Skin epidermis (tissue), 12 donors: ENCODE measurements at regions not wholly inside any gene's neighbourhood (a gene's known extent, or its start where the extent isn't known, plus 50 kb on each side); places are given as distances from the start of the nearest gene placed in this dataset.
A peak's percentile ranks its signal among the peaks of the same experiment; 100 is the strongest.
"Not testable (repeated sequence)": the region's sequence is repeated elsewhere in the genome, so short reads cannot be mapped to it uniquely, and the experiment has no call there.

Source experiments
- H3K27ac ChIP-seq, 21 experiments: fragments of 200-600 bp; sonication (generic) in 11 of 21; one replicate each; pipeline ENCODE4 v1.5.0; 2020; ENCODE audit warnings: mild to moderate bottlenecking in 3 of 21, inconsistent platforms in 2 of 21, moderate library complexity in 2 of 21
- H3K4me3 ChIP-seq, 7 experiments: fragments of 200-600 bp; sonication (generic) in 2 of 7; one replicate each; pipeline ENCODE4 v1.5.0; 2020; ENCODE audit warnings: inconsistent platforms in 2 of 7, mild to moderate bottlenecking in 2 of 7, moderate library complexity in 1 of 7

- H3K4me3 ChIP-seq = no peak overlapping the region
- H3K27ac ChIP-seq = peak overlapping the region in 8 of 21 experiments; percentile 17 to 63 (median 39)
These were observed 86.7 kb downstream of the NCOR2 start for GRCh38 chr12:124480469-124481256.

DNA sequence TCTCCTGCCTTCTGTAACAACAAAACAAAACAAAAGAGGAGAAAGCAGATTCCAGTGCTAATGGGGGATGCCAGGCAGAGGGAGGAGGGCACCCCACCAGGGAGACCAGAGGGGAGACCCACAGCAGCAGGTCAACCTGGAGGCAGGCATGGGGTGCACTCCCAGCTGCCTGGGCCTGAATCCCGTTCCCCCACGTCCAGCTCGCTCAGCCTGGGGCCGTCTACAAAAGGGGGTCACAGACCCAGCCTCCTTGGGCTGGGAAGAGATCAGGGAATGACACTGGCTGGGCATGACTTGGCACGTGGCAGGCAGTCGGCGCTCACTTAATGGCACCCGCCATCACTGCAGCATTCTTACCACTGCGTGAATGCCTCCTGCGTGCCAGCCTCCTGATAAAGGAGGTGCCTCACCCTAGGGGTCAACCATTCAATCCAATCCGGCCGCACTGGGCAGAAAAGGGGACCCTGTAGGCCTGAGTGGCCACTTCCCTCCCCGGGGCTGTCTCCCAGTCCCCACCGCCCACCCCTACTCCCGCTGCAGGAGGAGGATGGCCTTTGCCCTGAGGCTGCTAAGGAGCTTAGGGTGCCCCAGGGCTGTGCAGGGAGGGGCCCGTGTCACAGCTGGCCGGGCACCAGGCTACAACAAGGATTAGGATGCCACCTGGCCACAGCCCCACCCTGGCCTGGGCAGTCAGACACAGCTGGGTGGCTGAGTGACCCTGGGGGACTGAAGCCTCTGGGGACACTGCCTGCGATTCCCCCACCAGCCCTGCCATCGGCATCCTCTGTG, 87.5 kb downstream of the NCOR2 start:
- H3K27ac ChIP-seq = peak overlapping the region in 7 of 21 experiments; percentile 1 to 63 (median 24)
- no peak overlapping the region for H3K4me3 ChIP-seq

DNA sequence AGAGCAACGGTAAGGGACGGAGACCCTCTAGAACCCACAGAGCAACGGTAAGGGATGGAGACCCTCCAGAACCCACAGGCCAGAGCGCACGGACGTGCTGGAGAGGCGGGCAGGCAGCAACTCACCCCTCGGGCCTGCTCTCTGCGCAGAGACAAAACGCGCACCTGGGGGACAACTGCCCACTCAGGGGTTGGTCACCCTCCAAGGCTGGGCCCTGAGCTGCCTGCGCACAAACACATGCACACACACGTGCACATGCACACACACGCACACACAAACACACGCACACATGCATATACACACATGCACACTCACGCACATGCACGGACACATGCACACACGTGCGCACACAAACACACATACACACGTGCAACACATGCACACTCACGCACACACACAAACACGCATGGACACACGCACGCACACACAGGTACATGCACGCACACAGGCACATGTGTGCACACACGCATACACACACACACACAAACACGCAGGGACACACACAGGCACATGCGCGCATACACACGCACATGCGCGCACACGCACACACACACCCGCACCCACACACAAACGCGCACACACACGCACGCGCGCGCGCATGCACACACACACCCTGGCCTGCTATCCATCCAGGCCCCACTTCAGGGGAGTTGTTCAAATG, 88.3 kb downstream of the NCOR2 start:
- H3K27ac ChIP-seq = no peak overlapping the region

DNA sequence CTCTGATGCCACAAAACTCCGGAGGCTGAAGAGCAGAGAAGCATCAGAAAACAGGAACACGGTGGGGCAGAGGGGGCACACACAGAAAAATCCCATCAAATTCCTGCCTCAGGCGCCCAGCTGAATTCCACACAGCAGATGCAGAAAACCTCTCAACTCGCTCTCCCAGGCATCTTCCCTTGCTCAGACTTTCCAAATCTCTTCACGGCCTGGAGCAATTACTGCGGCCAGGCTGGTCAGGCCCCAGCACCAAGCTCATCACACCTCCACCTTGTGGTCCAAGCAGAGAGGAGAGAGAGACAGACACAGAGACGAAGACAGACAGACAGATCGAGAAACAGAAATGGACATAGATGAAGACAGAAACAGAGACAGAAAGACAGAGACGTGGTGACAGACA, 89.0 kb downstream of the NCOR2 start:
- Histone ChIP-seq H3K27ac (no peak overlapping the region), H3K4me3 (no peak overlapping the region)

More for the DNA sequence above, 88.3 kb downstream of the NCOR2 start:
- H3K4me3 ChIP-seq = no peak overlapping the region

DNA sequence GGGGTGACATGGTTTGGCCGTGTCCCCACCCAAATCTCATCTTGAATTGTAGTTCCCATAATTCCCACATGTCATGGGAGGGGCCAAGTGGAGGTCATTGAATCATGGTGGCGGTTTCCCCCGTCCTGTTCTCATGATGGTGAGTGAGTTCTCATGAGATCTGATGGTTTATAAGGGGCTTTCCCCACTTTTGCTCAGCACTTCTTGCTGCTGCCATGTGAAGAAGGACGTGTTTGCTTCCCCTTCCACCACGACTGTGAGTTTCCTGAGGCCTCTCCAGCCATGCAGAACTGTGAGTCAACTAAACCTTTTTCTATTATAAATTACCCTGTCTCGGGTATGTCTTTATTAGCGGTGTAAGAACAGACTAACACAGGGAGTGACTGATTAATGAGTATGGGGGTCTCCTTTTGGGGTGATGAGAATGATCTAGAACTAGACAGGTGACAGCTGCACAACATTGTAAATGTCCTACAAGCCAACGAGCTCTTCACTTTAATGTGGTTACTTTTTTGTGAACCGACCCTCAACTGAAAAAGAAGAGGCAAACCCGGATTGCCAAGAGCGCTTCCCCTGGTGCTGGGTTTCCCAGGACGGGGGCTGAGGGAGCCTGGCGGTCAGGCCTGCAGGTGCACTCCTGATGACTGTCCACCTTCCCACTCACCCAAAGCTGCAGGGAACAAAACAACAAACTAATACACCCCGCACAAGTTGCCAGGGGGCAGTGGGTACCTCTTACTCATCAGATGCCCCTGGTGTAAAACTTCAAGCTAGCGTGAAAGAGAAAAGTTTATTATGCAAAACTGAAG, 90.1 kb downstream of the NCOR2 start:
- Histone ChIP-seq H3K4me3 (no peak overlapping the region), H3K27ac (no peak overlapping the region)

DNA sequence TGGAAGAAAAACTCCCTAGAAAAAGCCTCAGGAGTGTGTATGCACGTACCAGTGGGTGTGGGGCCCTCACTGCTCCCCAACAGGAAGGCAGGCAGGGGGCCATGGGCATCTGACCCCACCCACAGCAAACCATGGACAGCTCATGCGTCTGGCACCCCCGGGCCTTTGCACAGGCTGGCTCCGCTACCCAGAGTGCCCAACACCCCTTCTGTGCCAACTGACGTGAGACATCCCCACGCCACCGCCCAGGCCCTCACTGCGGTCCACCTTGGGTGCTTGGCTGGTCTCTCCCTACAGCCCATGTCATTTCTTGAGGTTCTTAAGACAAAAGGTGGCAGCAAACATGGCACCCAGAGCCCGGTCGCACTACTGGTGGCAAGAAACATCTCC, 91.4 kb downstream of the NCOR2 start:
- H3K27ac ChIP-seq = no peak overlapping the region
- no peak overlapping the region for H3K4me3 ChIP-seq

DNA sequence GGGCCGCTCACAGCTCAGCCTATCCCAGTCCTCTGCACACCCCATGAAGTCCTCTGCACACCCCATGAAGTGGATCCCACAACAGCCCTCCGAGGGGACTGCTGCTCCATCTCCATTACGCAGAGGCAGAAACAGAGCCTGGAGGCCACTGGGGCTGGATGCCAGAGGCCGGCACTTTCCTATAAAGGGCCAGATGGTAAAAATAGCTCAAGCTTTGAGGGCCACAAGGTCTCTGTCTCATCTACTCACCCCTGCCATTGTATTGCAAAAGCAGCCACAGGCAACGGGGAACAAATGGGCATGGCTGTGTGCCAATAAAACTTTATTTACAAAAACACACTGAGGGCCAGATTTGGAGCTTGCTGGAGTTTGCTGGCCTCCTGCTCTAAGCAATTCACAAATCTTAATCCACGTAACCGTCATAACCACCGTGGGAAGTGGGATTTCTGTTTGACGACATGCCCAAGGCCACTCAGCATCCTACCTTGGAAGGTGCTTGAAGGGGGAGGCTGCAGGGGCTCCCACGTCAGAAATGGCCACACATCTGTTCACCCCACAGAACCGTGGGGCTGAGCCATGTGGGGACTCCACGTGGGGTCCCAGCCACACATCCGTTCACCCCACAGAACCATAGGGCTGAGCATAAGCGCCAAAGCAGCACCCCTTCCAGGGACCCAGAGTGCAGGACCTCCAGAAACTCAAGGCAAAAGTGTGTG, 92.0 kb downstream of the NCOR2 start:
- Histone ChIP-seq H3K27ac (no peak overlapping the region), H3K4me3 (no peak overlapping the region)

DNA sequence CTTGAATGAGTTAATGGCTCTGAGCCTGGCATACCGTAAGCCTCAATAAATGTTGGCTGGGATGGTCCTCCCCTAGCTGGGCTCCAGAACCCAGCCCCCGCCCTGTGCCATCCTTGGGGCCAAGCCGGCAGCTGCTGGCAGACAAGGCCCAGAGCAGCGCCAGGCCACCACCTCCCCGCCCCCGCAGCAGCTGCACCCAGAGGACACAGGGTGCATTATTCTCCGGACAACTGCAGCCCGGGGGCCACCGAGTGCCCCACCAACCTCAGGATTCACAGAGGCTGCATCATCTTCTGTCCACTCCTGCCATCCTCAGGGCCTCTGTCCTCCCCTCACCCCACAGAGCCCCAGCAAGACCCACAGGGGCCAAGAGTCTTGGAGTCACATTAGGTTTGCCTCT, 92.7 kb downstream of the NCOR2 start:
- Histone ChIP-seq H3K27ac (peak overlapping the region in 2 of 21 experiments; percentile 13 to 21), H3K4me3 (no peak overlapping the region)

GRCh38 chr12:124472690-124473279, 94.6 kb downstream of the NCOR2 start:
- H3K27ac ChIP-seq = no peak overlapping the region
- no peak overlapping the region for H3K4me3 ChIP-seq

- Histone ChIP-seq H3K4me3 (no peak overlapping the region), H3K27ac (no peak overlapping the region)
These were observed 95.6 kb downstream of the NCOR2 start for GRCh38 chr12:124471828-124472227.

DNA sequence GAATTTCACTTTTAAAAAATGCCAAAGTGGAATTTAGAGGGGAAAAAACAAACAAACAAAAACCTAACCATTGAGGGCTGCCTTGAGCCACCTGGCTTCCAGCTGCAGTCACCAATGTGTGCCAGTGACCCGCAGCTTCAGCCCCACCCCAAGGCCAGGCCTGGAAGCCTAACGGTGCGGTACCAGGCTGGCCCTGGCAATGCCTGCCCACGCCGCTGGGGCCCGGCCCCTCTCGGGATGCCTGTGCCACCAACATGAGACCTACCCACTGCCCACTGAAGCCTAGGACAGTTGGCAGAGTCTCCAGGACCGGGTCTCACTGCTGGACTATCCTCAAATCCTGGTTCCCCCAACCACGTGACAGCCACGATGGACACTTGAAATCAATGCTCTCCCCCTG, 96.6 kb downstream of the NCOR2 start:
- peak overlapping the region in 2 of 21 experiments; percentile 1 to 3 for H3K27ac ChIP-seq
- H3K4me3 ChIP-seq = no peak overlapping the region

- no peak overlapping the region for H3K27ac ChIP-seq
- no peak overlapping the region for H3K4me3 ChIP-seq
These were observed 97.3 kb downstream of the NCOR2 start for GRCh38 chr12:124470139-124470538.

- Histone ChIP-seq H3K4me3 (no peak overlapping the region), H3K27ac (peak overlapping the region in 2 of 21 experiments; percentile 39 to 42)
These were observed 98.1 kb downstream of the NCOR2 start for GRCh38 chr12:124469193-124469888.

DNA sequence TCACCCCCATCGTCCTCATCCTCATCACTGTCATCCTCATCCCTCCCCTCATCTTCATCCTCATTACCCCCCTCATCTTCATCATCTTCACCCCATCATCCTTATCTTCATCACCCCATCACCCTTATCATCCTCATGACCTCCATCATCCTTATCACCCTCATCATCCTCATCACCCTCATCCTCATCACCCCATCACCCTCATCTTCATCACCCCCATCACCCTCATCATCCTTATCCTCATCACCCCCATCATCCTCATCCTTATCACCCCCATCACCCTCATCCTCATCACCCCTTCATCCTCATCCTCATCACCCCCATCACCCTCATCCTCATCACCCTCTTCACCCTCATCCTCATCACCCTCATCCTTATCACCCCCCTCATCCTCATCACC, 99.9 kb downstream of the NCOR2 start:
- not testable (repeated sequence) for H3K4me3 ChIP-seq, H3K27ac ChIP-seq

DNA sequence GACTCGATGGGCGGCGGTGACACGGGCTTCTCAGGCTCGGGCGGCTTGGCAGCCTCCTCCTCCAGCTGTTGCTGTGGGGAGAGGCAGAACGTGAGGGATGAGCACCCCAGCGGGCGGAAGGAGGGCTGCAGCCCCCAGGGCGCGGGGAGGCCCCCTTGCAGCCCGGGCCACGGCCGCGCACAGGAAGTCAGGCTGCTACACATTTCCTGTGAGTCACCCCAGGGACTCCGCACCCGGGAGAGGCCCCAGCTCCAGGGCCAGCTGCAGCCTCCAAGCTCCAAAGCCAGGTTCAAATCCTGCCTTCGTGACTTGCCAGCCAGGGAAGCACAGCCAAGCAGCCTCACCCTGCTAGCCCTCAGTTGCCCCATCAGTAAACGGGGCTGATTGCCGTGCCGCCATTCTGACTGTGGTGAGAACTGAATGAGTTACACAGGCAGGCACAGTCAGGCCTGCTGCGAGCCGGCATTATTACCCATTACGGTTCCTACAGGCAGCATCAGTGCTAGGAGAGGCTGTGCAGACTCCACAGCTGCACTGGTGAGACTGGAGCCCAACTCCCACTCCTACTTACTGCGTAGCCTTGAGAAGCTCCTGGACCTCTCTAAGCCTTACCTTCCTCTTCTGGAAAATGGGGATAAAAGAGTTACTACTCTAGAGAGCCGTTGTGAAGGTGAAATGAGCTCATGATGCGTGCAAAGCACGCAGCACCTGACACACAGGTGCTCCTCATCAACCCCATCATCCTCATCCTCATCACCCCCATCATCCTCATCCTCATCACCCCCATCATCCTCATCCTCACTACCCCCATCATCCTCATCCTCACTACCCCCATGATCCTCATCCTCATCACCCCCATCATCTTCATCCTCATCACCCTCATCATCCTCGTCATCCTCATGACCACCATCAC, 100.9 kb downstream of the NCOR2 start:
- Histone ChIP-seq H3K27ac (peak overlapping the region in 17 of 21 experiments; percentile 3 to 84 (median 45)), H3K4me3 (peak overlapping the region in 4 of 7 experiments; percentile 0 to 19 (median 8))

- Histone ChIP-seq H3K27ac (peak overlapping the region in 12 of 21 experiments; percentile 7 to 84 (median 46)), H3K4me3 (peak overlapping the region in 4 of 7 experiments; percentile 0 to 19 (median 8))
These were observed 101.9 kb downstream of the NCOR2 start for GRCh38 chr12:124465473-124465872.

DNA sequence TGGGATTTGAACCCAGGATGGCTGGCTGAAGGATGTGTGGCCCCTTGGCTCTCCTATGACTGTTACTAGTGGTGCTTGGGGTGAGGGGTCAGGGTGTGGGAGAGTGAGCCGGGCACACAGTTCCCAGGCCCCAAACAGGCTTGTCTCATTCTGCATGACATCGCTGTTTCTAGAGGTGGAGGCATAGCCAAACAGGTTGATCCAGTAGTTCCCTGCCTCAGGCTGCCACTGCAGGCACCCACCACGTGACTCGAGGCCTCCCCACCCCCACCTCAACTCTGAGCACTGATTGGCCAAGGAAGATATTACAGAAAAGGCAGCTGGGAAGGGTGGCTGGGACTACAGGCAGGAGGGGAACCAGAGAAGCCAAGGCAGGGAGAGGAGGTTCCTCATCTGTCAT, 102.6 kb downstream of the NCOR2 start:
- no peak overlapping the region for H3K4me3 ChIP-seq

More for the DNA sequence above, 102.6 kb downstream of the NCOR2 start:
- H3K27ac ChIP-seq = peak overlapping the region in 4 of 21 experiments; percentile 11 to 84 (median 63)
